AG08396 (cell line): ENCODE measurements at regions not wholly inside any gene's neighbourhood (a gene's known extent, or its start where the extent isn't known, plus 50 kb on each side); places are given as distances from the start of the nearest gene placed in this dataset.

Experiments
- DNase-seq: peaks from one replicate; pipeline ENCODE4 v3.0.0; 2012; ENCODE audit warnings: low spot score, mixed read lengths

DNA sequence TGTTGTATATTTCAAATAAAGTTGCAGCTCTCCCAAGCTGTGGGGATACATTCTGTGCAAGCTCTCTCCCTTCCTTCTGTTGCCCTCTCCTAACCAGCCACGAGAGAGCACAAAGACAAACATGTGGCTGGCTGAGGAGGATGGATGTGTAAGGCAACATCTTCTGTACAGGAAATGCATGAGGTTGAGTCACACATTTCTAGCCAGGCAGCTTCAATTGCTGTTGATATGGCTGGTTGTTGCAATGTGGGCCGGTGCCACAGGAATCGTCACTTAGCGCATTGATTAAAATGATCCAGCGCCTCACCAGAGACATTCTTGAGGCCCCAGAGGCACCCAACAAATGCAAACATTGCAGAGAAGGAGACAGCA, 207.1 kb downstream of the ICE1 start:
- DNase-seq = no peak

DNA sequence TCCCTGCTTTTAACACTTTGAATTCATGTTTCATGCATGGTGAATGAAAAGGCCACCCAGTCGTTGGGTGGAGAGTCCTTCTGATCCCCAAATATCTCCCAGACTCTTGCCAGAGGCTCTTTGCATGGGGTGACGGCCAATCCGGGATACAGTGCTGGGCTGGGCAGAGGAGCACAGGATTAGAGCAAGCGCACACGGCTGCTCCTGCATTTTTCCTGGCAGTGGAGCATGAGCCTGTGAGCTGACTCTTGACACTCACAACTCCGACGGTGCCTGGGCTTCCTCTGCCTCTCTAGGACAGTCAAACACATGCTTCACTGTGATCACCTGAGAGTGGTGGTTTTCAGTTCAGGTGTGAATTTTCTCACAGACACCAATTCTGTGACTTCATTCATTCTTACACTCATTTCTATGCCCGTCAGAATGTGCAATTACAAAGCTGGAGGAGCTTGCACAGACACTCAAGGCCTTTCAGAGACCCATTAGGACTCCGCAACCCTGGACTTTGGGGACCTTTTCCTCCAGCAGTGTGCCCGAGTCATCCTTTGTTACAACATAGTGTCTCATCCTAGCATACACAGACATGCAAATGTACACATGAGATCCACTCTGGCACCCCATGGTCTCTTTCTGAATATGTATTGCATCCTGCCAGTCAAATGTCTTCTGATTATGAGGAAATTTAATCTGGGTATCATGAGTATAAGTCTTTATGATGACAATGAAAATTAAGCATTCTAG, 206.6 kb downstream of the ICE1 start:
- DNase-seq = no peak

DNA sequence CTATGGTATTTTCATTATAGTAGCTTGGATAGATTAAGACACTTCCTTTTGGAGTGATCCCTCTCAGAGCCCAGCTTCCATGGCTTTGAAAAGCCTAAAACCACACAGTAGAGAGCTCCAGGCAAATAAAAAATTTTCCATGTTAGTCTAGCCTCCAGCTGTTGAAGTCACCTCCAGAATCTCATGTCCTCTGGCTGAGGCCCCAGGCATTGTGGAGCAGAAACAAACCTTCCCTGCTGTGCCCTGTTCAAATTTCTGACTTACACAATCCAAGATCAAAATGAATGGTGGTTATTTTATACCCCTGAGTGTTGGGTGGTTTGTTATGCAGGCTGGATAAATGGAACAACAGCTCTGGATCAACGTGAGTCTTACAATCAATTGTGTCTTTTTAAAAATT, 203.9 kb downstream of the ICE1 start:
- DNase-seq = no peak

DNA sequence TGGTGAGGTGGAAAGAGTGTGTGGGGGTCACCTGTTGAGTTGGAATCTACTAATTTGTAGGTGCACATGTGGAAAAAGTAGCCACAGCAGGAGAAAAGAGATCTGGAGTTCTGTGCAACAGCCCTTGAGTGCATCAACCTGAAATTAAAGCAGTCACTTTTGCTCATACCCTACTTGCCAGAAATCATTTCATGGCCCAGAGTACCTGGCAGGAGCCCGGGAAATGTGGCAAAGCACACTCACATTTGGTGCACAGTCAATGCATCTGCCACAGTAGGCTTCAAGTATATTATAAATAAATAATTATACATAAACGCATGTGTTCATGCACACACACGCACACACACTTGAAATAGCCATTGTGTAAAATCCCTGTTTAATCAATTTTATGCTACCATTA, 203.0 kb downstream of the ICE1 start:
- DNase-seq = no peak

DNA sequence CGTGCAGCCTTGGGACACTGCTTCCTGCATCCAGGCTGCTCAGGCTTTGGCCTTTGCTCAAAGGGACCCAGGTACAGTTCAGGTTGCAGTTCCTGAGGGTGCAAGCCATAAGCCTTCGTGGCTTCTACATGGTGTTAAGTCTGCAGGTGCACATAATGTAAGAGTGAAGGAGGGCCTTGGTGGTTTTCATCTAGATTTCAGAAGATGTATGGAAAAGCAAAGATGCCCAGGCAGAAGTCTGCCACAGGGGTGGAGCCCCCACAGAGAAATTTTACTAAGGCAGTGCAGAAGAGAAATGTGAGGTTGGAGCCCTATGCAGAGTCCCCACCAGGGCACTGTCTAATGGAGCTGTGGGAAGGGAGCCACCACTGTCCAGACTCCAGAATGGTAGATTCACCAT, 200.9 kb downstream of the ICE1 start:
- no peak for DNase-seq

DNA sequence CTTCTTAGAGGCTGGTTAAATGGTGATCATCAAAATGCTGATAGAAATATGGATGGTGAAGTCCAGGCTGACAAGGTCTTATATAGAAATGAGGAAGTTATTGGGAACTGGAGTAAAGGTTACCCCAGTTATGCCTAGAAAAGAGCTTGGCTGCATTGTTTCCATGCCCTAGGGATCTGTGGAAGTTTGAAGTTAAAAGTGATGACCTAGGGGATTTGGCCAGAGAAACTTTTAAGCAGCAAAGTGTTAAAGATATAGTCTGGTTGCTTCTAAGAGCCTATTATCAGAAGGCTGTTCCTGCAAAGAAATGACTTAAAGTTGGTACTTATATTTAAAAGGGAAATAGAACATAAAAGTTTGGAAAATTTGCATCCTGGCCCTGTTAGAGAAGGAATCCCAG, 200.3 kb downstream of the ICE1 start:
- no peak for DNase-seq

DNA sequence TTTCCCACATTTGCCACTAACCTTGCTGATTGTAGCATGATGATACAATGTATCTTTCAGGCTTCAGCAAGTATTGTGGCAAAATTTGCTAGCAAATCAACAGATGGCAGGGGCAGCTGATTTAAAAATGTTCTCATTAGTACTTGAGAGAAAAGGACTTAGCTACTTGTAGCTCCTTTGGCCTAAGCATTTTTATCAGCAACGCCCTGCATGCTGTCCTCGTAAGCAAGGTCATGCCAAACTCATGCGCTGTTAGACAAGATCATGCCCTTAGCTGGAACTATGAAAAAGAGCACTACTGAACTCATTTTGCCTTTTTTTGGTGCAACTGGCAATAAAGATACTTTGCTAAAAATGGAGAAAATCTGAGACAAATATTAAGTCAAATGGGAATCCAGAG, 197.1 kb downstream of the ICE1 start:
- DNase-seq = no peak

DNA sequence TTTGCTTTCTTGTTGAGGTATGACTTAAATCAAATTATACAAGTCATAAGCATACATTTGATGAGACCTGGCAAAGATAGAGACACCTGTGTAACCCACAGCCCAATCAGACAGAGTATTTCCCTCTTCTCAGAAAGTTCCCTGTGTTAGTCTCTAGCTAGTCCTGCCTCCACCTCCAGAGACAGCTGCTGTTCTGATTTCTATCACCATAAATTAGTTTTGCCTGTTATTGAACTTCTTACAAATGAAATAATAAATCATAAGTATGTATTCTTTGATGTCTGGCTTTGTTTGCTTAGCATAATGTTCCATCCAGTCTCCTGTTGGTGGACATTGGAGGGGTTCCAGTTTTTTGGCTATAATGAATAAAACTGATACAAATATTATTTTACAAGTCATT, 194.5 kb downstream of the ICE1 start:
- DNase-seq = no peak

DNA sequence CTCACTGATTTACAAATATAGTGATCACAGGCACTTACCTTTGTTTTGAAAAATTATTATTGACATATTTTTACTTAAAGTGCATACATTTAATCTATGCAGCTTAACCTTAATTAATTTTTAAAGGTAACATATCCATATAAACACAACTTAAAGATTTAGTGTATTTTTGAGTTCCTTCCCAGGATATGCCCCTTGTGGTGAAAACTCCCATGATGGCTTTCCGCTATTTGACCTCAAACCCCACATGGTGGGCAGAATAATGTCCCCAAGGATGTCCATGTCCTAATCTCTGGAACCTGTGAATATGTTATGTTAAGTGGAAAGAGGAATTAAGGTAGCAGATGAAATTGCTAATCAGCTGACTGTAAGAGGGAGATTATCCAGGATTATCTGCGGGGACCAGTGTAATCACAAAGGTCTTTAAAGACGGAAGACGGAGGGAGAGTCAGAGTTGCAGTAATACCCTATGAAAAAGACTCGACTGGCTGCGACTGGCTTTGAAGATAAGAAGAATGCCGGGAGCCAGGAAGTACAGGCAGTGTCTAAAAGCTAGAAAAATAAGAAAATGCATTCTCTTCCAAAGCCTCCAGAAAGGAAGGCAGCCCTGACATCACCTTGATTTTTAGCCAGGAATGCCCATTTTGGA, 193.9 kb downstream of the ICE1 start:
- no peak for DNase-seq

DNA sequence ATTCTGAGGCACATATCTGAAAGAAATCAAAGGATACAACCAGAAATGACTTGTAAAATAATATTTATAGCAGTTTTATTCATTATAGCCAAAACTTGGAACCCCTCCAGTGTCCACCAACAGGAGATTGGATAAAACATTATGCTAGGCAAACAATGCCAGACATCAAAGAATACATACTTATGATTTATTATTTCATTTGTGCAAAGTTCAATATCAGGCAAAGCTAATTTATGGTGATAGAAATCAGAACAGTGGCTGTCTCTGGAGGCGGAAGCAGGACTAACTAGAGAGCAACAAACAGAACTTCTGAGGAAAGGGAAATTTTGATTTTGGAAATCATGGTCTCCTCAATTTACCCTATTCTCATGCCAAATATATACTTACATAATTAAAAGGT, 193.1 kb downstream of the ICE1 start:
- DNase-seq = no peak

DNA sequence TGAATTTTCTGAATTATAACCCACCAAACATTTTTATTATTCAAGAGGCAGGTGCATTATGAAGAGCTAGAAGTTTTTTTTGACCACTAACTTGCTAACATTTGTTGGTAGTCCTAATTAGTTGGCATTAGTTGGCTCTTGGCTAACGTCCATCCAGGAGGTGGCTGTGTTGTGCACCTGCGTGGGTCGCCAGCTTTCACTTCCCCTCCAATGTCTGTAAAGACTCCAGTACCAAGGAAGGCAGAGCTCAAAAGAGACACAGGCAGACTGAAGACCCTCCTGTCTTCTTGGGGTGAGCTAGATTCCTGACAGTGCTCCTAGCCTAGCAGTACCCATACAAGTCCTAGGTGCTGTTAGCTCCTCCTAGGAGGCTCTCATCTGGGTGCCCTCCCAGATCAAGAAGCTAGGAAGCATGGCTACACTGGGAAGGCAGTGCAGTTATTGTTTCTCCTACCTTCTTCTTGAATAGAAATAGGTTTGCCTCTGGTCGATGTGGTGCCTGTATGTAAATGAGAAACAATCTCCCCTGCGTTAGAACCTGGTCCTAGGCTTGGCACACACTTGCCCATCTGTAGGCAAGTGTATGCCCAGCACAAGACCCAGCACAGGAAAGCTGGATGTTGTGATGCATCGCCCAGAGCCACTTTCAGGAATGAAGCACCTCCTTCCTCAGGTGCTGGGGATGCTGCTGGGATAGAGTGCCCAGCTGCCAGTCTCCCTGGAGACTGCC, 190.9 kb downstream of the ICE1 start:
- no peak for DNase-seq

DNA sequence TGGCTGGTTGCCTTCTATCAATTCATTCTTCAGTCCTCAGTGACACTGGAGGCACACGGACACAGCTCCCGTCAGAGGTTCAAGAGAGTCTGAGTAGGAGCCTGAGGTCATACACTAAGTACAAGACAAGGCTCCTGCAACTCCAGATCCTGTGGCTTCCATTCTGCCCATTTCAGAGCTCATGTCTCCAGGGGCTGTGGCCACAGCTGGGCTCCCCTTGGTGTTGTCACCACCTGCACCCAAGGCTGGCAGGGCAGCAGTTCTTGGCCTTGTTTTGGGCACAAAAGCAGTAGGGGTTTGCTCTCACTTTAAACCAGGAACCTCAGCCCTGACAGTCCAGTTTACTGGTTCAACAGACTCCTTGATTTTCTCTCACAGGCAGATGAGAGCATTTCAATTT, 189.6 kb downstream of the ICE1 start:
- no peak for DNase-seq

DNA sequence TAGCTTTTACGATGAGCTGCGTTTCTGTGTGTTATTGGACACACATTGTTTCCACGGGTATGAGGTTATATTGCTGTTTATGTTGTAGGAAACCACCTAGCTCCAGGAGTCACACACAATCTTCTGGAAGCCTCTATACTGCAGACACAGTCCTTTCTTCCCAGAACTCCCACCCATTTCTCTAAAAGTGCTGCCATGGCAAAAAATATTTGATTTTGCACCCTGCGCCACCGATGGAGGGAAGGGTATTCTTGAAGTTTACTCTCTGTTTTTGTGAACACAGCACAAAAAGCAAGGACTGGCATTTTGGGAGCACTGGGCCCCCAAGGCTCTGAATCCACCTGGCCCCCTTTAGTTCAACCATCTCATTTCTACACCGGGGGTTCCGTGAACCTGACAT, 187.5 kb downstream of the ICE1 start:
- DNase-seq = no peak

DNA sequence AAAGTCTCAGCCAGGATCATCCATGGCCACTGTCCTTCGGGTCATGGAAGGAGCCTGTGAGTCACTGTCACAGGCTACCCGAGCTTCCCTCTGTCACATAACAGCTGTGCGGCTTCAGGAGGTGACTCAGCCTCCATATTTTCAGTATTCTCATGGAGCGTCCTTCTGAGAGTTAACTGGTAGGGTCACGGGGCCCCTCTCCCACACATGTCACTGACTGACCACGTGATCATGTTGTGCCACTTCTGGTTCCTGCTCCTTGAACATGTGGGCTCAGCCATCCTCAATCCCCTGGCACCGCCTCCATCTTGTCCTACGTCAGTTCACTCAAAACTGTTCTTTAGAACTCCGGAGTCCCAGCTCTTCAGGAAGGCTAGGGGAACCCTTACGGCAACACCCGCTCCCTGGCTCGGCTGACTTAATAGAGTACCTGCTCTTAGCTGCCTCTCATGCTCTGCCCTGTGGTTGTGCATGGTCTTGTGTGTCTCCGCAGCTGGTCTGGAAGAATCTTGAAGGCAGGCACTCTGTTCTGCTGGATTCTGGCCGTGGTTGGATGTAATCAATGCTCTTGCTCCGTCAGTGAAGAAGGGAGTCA, 182.8 kb downstream of the ICE1 start:
- DNase-seq = no peak

DNA sequence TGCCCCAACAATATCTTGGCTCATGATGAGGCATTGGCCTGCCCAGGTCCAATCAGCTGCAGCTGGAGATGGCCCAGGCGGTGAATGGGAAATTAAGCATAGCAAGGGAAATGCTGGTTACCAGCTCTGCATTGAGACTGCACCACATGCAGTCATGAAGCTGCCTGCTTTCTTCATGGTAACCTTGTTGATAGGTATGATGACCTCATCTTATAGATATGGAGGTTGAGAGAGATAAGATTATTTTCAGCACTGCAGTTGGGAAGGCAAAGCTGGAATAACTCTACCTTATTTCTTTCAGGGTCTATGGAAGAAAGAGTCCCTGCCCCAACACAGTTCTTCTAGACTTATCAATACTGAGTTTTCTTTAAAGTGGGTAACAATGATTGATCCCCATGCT, 180.1 kb downstream of the ICE1 start:
- DNase-seq = no peak

DNA sequence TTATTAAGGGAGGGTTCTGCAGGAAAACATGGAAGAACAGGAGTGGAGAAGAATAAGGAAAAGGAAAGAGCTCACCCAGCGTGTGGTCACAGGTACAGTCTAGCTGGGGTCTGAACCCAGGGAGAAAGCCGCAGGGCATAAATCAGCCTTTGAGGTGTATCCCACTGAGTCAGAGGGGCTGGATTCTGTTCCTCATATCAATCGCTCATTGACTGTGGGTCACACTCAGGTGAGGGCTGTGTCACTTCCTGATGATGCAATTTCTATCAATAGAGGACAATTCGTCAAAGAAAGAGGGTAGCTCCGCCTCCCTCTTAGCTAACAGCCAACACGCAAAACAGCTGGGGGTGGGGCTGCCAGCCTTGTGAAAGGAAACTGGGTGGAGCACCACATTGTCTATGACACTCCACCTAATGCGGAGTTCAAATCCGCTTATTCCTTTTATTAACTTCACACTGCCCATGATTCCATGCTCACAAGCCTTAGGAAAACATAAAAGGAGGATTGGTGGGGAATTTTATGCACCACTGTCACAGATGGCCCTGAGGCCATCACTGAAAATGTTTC, 176.2 kb downstream of the ICE1 start:
- DNase-seq = no peak

DNA sequence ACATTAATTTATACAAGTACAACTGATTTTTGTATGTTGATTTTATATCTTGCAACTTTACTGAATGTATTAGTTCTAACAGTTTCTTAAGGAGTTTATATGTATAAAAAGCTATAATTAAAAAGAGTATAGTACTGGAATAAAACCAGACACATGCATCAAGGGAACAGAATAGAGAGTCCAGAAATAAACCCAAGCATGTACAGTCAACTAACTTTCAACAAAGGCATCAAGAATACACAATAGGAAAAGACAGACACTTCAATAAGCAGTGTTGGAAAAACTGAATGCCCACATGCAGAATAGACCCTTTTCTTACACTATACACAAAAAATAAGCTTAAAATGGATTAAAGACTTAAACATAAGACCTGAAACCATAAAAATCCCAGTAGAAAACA, 170.9 kb downstream of the ICE1 start:
- DNase-seq = no peak

DNA sequence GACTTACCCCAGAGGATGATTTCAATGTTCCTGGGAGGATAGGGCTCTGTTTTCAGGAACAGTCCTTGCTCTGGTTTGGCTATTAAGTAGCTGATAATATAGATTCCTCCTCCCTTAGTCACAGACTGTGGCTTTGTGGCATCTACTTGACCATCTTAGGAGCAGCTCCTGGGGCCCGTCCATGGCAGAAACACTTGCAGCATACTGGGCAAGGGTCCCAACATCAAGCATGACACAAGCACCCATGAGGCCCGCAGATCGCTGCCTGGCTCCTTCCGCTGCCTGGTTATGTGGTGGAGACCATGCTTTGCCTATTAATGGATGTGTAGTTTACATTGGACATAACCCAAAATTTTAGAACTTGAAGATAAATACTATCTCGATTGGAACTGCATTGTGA, 170.1 kb downstream of the ICE1 start:
- no peak for DNase-seq

DNA sequence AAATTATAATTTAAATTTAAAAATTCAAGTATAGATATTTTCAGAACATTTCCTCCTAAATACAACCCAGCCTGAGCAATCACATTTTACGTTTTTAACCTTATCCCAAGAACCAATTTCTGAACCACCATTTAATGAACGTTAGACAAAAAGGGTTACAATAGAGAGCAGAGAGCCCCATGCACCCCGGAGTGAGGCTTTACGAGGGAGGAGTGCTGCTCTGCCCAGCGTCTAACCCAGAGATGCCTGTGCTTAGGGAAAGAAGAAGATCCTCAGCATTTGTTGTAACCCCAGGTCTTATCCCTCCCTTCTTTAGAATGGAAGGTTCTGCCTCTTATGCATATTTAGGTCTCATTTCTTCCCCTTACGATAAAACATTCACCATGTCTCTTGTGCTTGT, 169.1 kb downstream of the ICE1 start:
- no peak for DNase-seq

DNA sequence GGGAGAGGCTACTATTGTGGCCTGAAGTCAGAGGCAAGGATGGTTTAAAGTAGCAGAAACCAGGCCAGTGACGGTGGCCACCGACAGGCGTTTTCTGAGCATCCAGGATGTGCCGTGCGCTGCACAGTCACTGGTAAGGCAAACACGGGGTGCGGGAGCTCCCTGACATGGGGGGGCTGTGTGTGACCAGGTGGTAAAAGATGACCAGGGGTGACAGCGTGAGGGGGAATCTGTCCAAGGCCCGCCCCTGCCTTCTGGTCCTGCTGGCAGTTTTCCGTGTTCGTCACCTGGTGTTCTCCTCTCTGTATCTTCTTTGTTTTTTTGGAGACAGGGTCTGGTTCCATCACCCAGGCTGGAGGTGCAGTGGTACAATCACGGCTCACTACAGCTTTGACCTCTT, 167.4 kb downstream of the ICE1 start:
- no peak for DNase-seq

DNA sequence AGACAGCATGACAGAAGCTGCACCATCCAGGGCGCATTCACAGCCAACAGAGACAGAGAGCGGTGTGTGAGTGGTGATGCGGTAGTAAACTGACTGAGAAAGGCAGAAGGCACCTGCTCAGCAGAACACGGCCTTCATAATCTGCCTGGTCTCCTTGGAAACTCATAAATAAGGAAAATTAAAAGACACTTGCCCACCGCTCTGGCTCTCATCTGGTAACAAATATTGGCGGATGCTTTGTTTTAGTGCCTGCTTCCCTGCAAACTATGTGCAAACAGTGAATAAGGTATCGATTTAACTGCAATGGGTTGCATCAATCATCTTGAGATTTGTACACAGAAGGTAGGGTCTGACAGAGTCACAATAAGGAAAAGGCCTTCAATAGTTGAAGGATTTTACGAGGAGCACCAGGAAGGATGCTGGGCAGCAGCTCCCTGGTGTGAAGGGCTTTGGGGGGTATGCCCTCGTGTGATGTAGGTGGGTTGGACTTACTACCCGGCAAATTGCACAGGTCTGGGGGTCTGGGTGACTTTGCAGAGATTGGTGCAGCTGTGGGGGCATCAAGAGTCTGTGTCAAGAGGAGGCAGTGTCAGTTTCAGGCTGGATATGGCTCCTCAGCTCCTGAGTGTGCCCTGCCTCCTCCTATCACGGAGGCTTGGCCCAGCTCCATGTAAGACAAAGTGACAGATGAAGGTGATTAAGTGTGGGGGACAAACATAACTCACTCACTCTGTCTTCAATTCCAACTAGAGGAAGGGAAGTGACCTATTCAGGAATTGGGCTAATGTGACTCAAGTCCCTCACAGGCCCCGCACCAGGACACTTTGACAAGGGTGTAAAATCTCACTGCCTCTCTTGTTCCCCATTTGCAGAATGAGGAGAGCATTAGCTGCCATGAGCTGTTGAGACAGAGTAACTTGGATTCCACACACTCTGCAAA, 166.7 kb downstream of the ICE1 start:
- no peak for DNase-seq

DNA sequence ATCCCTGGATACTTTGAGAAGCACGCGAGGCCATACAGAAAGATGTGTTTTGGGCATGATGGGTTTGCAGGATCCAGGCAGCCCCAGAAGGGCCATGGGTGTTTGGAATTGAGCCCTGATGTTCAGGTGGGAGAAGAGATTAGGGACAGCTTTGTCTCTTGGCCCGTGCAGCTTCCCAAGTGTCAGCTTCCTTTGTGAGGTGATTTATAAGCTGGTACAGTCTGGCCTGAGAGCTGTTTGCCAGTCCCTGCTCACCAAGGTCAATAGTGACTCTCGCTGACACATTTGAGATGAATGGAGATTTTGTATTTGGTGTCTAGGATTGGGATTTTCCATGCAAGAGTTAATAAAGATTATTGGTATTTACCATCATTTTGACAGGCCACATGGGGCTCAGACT, 165.9 kb downstream of the ICE1 start:
- DNase-seq = no peak
